Right renal cortex interstitium (tissue), 3 donors: ENCODE measurements at regions not wholly inside any gene's neighbourhood (a gene's known extent, or its start where the extent isn't known, plus 50 kb on each side); places are given as distances from the start of the nearest gene placed in this dataset.

ENCODE experiments used
- DNase-seq, 3 donors: peaks; one replicate each; pipeline ENCODE4 v3.0.0-alpha.2; 2013; ENCODE audit warnings: low read depth in 3 of 3, low spot score in 2 of 3

- no peak for DNase-seq
These were observed 730.7 kb upstream of the ALCAM start for GRCh38 chr3:104635872-104636580.

- peak in 1 of 3 donors; percentile 1 for DNase-seq
These were observed 723.9 kb upstream of the ALCAM start for GRCh38 chr3:104642827-104643226.

- no peak for DNase-seq
These were observed 720.5 kb upstream of the ALCAM start for GRCh38 chr3:104646196-104646595.

- DNase-seq = no peak
These were observed 717.9 kb upstream of the ALCAM start for GRCh38 chr3:104648823-104649222.

GRCh38 chr3:104669083-104669482, 697.6 kb upstream of the ALCAM start:
- DNase-seq = no peak

DNA sequence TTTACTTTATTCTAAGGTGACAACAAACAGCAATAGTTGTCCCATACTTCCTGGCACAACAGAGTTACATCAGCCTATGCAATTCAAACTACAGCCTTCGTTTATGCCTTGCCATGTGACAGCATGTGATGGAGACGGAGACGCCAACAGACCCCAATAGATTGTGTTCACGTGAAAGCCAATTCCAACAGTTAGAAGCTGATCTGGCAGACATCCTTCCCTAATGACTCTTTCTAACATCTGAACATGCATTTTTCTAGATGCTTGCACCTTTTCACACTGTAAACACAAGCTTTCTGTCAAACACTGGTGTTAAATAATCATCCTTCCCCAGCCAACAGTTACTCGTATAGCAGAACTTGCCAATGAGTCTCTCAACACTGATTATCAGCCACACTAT, 694.4 kb upstream of the ALCAM start:
- DNase-seq = no peak

GRCh38 chr3:104673981-104674380, 692.7 kb upstream of the ALCAM start:
- no peak for DNase-seq

- no peak for DNase-seq
These were observed 690.5 kb upstream of the ALCAM start for GRCh38 chr3:104676241-104676640.

DNA sequence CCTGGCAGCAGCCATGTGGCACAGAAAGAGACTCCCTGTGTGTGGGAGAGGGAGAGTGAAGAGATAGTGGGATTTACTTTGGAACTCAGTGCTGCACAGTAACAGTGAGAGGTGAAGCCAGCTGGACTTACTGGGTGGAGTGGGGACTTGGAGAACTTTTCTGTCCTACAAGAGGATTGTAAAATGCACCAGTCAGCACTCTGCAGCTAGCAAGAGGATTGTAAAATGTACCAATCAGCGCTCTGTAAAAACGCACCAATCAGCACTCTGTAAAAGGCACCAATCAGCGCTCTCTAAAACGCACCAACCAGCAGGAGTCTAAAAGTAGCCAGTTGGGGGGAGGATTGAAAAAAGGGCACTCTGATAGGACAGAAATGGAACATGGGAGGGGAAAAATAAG, 688.8 kb upstream of the ALCAM start:
- no peak for DNase-seq

DNA sequence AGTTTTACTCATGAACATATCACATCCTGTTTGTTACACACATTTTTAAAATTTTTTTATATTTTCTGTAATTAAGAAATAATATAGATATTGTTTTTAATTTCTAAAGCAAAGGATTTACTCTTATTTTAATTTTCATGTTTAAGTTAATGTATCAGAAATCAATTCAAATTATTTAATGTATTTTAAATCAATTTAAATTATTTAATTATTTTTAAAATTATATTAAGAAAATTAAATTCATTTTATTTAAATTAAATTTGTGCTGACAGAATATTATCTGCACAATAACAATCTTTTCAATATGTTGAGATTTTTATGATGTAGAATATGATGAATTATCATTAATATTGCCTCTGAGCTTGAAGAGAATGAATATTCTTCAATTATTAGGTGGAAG, 681.2 kb upstream of the ALCAM start:
- no peak for DNase-seq

DNA sequence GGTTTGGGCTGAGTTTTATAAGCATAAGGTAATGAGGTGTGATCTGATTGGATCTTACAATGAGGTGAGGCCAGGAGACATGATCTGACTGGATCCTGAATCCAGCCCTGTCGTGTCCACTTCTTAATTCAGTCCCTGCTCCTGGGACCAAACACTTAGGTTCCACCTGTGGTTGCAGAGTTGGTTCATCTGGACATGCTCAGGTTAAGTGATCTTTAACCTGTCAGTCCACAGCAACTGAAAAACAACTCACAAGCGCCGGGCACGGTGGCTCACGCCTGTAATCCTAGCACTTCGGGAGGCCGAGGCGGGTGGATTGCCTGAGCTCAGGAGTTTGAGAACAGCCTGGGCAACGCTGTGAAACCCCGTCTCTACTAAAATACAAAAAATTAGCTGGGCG, 679.3 kb upstream of the ALCAM start:
- DNase-seq = no peak

GRCh38 chr3:104696470-104696869, 670.2 kb upstream of the ALCAM start:
- DNase-seq = no peak

GRCh38 chr3:104711406-104711805, 655.3 kb upstream of the ALCAM start:
- no peak for DNase-seq

DNA sequence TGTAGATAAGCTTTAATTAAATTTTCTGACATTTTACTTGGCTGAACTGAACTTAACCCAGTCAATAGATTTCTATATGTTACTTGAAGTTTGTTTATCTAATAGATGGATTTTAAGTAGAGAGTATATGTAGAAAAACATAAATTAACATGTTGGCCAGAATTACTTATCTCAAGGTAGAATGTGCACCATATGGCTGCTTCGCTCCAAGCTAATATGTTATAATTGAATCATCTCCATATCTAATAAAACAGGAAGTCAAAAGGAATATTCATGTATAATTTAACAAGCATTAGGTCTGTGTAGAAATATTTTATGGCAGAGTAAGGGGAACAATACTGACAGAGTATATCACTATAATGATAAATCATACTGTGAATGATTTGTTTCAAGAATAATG, 650.7 kb upstream of the ALCAM start:
- no peak for DNase-seq

- no peak for DNase-seq
These were observed 648.9 kb upstream of the ALCAM start for GRCh38 chr3:104717828-104718196.

GRCh38 chr3:104723000-104723399, 643.7 kb upstream of the ALCAM start:
- no peak for DNase-seq

GRCh38 chr3:104731074-104731473, 635.6 kb upstream of the ALCAM start:
- DNase-seq = no peak

DNA sequence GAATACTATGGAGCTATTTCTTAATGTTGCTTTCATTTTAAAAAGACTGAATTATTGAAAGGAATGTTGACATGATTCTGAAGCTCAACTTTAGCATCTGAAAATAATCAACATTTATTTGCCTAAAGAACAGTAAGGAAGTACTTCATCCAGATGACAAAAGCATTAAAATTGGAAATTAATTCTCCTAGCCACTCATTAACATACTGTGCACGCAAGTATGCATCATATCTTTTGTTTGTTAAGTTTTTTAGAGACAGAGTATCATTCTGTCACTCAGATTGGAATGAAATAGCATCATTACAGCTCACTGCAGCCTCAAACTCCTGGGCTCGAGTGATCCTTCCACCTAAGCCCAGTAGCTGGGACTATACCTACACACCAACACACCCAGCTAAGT, 632.1 kb upstream of the ALCAM start:
- DNase-seq = no peak

DNA sequence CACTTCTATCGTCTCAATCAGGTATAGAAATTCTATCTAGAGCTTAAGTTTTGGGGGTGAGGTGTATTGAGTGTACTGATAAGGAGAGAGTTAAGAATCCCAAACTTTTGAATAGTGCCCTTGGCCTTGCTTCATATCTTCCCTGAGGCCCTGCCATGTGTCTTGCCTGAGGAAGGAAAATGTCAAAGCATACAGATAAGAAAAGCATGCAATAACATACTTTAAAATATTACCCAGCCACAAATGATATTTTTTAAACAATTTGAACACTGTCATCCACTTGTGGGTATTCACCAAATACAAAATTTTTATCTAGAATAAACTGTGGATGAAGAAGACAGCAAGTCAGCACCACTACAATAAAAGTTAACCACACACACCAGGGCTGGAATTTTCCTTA, 631.0 kb upstream of the ALCAM start:
- DNase-seq = no peak

GRCh38 chr3:104738271-104738670, 628.4 kb upstream of the ALCAM start:
- DNase-seq = no peak

GRCh38 chr3:104740874-104741379, 625.8 kb upstream of the ALCAM start:
- DNase-seq = no peak

- DNase-seq = no peak
These were observed 624.7 kb upstream of the ALCAM start for GRCh38 chr3:104742044-104742443.

- DNase-seq = no peak
These were observed 621.4 kb upstream of the ALCAM start for GRCh38 chr3:104745313-104745712.
